ENCODE measurements at regions not wholly inside any gene's neighbourhood (a gene's known extent, or its start where the extent isn't known, plus 50 kb on each side); places are given as distances from the start of the nearest gene placed in this dataset.

DNA sequence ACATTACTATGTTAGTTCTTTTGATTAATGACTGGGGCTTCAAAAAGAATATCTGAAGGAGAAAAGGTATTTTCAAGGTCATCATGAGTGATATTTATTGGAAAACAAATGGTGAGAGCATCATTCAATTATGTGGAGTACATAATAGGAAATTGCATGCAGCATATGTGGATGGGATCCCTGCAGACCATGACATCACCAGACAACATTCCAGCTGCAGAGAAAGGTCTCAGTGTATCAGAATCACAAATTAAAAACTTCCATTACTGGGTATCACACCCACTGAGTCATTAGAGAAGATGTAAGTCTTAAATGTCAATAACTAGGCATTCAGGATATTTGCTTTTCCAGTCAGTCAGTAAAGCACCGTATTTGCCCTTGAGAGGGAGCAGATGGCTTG is 574.4 kb upstream of the SLC10A2 start:
- Histone ChIP-seq H3K27ac (no peak overlapping the region), H3K4me3 (no peak overlapping the region), H3K9me3 (no peaks in the 10 kb centered on the region), H3K36me3 (no peaks in the 10 kb centered on the region), H3K27me3 (no peaks in the 10 kb centered on the region), H3K4me1 (peaks cover 0 to 12% (median 2%) of the 10 kb centered on the region in 4 donors)
- intact Hi-C loops (cut with DNase I): no loop called here
- DNase-seq: no peak
- WGBS, 2 donors: 25 to 67% methylated on average over 1 of the region's 1 CpG
- TF ChIP-seq EP300 (IDR thresholded peaks at IDR 0.05) (no peak), POLR2AphosphoS5 (IDR thresholded peaks at IDR 0.05) (no peak), POLR2A (IDR thresholded peaks at IDR 0.05) (no peak)
- TF ChIP-seq, protein P1, sequence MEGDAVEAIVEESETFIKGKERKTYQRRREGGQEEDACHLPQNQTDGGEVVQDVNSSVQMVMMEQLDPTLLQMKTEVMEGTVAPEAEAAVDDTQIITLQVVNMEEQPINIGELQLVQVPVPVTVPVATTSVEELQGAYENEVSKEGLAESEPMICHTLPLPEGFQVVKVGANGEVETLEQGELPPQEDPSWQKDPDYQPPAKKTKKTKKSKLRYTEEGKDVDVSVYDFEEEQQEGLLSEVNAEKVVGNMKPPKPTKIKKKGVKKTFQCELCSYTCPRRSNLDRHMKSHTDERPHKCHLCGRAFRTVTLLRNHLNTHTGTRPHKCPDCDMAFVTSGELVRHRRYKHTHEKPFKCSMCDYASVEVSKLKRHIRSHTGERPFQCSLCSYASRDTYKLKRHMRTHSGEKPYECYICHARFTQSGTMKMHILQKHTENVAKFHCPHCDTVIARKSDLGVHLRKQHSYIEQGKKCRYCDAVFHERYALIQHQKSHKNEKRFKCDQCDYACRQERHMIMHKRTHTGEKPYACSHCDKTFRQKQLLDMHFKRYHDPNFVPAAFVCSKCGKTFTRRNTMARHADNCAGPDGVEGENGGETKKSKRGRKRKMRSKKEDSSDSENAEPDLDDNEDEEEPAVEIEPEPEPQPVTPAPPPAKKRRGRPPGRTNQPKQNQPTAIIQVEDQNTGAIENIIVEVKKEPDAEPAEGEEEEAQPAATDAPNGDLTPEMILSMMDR (IDR thresholded peaks at IDR 0.05): no peak

DNA sequence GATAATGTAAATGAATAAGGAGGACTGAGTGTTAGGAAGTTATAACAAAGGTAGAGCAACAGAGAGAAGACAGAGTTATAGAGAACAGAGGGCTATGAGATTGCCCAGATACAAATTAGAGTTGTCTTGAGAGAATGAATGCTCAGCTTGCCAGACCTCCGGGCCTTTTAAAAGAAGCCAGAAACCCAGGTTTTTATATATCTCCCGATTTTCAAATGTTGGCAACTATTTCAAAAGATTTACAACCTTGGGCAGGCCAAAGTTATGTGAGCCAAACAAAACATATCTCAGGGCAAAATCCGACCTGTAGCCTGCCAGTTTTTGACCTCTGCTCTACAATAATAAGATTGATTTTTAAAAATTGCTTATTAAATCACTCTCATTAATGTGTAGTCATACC is 573.1 kb upstream of the SLC10A2 start:
- H3K4me1 ChIP-seq: peaks cover 0 to 12% (median 2%) of the 10 kb centered on the region in 4 donors

DNA sequence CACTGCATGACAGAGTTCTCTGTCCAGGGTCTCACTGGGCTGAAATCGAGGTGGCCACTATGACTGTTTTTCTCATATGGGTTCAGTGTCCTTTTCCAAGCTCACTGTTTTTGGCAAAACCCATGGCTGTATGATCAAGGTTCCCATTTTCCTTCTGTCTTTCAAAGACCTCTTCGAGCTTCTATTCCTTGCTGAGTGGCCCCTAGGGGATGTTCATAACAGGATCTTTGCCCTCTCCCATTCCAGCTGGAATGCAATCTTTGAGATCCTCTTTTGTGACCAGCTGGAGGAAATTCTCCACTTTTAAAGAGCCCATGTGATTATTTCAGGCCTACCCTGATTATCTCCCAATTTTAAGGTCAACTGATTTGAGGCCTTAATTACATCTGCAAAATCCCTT is 572.5 kb upstream of the SLC10A2 start:
- H3K4me3 ChIP-seq: no peak overlapping the region
- no peaks in the 10 kb centered on the region for H3K27me3 ChIP-seq
- no peaks in the 10 kb centered on the region for H3K36me3 ChIP-seq
- no peaks in the 10 kb centered on the region for H3K9me3 ChIP-seq
- intact Hi-C loops (cut with DNase I): no loop called here
- peaks cover 0 to 12% (median 2%) of the 10 kb centered on the region in 4 donors for H3K4me1 ChIP-seq
- TF ChIP-seq POLR2A (IDR thresholded peaks at IDR 0.05) (no peak), POLR2AphosphoS5 (IDR thresholded peaks at IDR 0.05) (no peak), EP300 (IDR thresholded peaks at IDR 0.05) (no peak)
- TF ChIP-seq, protein P1 (IDR thresholded peaks at IDR 0.05): no peak
- WGBS, 2 donors: 73 to 78% methylated on average over 2 of the region's 2 CpGs
- DNase-seq: no peak
- H3K27ac ChIP-seq: no peak overlapping the region

More for the DNA sequence above, 573.1 kb upstream of the SLC10A2 start:
- Histone ChIP-seq H3K27ac (no peak overlapping the region), H3K36me3 (no peaks in the 10 kb centered on the region), H3K27me3 (no peaks in the 10 kb centered on the region), H3K9me3 (no peaks in the 10 kb centered on the region), H3K4me3 (no peak overlapping the region)
- DNase-seq: no peak
- no peak for TF ChIP-seq EP300 (IDR thresholded peaks at IDR 0.05)
- TF ChIP-seq POLR2AphosphoS5 (IDR thresholded peaks at IDR 0.05): peak in 2 of 4 donors; percentile 16 to 52
- TF ChIP-seq POLR2A (IDR thresholded peaks at IDR 0.05): no peak
- TF ChIP-seq, protein P1 (IDR thresholded peaks at IDR 0.05): no peak
- intact Hi-C loops (cut with DNase I): no loop called here
- WGBS, 2 donors: 11 to 53% methylated on average over 3 of the region's 3 CpGs

DNA sequence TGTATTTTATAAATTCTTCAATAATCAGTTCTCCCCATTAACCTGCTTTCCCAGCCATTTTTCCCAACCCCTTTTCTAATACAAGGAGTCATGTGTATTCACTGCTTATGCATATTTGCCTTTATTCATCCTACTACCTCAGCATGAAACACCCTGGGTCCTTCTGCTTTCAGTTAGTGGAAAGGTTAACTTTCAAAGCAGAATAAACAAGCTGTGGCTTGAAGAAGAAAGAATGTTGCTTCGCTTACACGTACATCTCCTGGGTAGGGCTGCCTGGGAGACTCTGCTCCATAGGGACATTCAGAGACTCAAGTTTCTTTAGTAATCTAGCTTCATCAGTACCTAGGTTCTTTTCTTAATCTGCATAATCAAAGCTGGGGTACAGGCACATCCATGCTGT is 567.8 kb upstream of the SLC10A2 start:
- WGBS, 2 donors: 69 to 74% methylated on average over 2 of the region's 2 CpGs
- no peak for DNase-seq
- intact Hi-C loops (cut with DNase I): no loop called here

More for the DNA sequence above, 567.8 kb upstream of the SLC10A2 start:
- H3K36me3 ChIP-seq: no peaks in the 10 kb centered on the region
- TF ChIP-seq, protein P1 (IDR thresholded peaks at IDR 0.05): no peak
- no peak for TF ChIP-seq POLR2AphosphoS5 (IDR thresholded peaks at IDR 0.05)
- no peak for TF ChIP-seq EP300 (IDR thresholded peaks at IDR 0.05)
- TF ChIP-seq POLR2A (IDR thresholded peaks at IDR 0.05): no peak
- H3K27ac ChIP-seq: no peak overlapping the region
- H3K4me1 ChIP-seq: peaks cover 0 to 3% (median 0%) of the 10 kb centered on the region in 4 donors
- no peak overlapping the region for H3K4me3 ChIP-seq
- H3K27me3 ChIP-seq: no peaks in the 10 kb centered on the region
- no peaks in the 10 kb centered on the region for H3K9me3 ChIP-seq
